H1 (cell line): ENCODE measurements at regions not wholly inside any gene's neighbourhood (a gene's known extent, or its start where the extent isn't known, plus 50 kb on each side); places are given as distances from the start of the nearest gene placed in this dataset.

Source experiments
- BRCA1 ChIP-seq: IDR thresholded peaks from 2 replicates; pipeline ENCODE4 v1.6.1; 2012; ENCODE audit warnings: low read depth, low read length, improper control_type of control experiment
- EGR1 ChIP-seq: IDR thresholded peaks from 2 replicates; pipeline ENCODE4 v1.6.1; 2011; ENCODE audit warnings: low read depth, low read length, borderline replicate concordance
- HDAC6 ChIP-seq: IDR thresholded peaks from one replicate; pipeline ENCODE4 v1.7.1; 2012; ENCODE audit warnings: low read depth, mild to moderate bottlenecking, inconsistent platforms, low read length, moderate library complexity
- RAD21 ChIP-seq, 2 experiments: IDR thresholded peaks in 1 of 2; conservative IDR thresholded peaks in 1 of 2; 2 replicates each; pipeline ENCODE4 v1.6.1; 2011; ENCODE audit warnings: low read depth in 2 of 2, low read length in 2 of 2, improper control_type of control experiment in 1 of 2, inconsistent platforms in 1 of 2, mild to moderate bottlenecking in 1 of 2, moderate library complexity in 1 of 2
- RXRA ChIP-seq: IDR thresholded peaks from 2 replicates; pipeline ENCODE4 v1.6.1; 2011; ENCODE audit warnings: low read depth, mild to moderate bottlenecking, low read length, moderate library complexity; ENCODE audit not compliant: insufficient read depth
- SIRT6 ChIP-seq: IDR thresholded peaks from one replicate; pipeline ENCODE4 v1.7.1; 2012; ENCODE audit warnings: low read length, inconsistent platforms
- SP2 ChIP-seq: IDR thresholded peaks from 2 replicates; pipeline ENCODE4 v1.6.1; 2012; ENCODE audit warnings: mild to moderate bottlenecking, low read length, inconsistent platforms
- TAF1 ChIP-seq: IDR thresholded peaks from 2 replicates; pipeline ENCODE4 v1.6.1; 2011; ENCODE audit warnings: mild to moderate bottlenecking, low read depth, low read length
- TF ChIP-seq, protein P1 (sequence below): fragments of 300-600 bp; sonication (generic); IDR thresholded peaks from 2 replicates; pipeline ENCODE4 v1.7.1; 2012; ENCODE audit warnings: low read length, moderate library complexity, mild to moderate bottlenecking, inconsistent platforms; ENCODE audit not compliant: insufficient replicate concordance
- TF ChIP-seq, protein P2 (sequence below): IDR thresholded peaks from 2 replicates; pipeline ENCODE4 v1.6.1; 2012; ENCODE audit warnings: low read length, inconsistent platforms

DNA sequence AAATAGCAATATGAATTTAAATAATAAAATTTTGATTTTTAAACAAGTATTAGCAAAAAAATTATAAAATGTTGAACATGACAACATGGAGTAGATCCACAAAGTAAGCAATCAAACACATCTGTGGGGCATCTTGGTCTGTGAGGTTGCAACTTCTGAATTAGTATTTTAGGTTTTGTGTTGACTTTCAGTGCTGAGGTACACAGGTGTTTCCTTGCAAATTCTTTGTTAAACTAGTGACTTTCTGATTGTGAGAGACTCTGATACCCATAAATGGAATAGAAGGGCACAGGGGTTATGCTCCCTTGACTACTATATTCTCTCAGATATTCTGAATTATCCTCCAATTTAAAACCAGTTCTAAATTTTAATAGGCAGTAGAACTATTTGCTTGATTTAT lies 841.7 kb downstream of the CDH8 start (continued):
- TF ChIP-seq, protein P1, sequence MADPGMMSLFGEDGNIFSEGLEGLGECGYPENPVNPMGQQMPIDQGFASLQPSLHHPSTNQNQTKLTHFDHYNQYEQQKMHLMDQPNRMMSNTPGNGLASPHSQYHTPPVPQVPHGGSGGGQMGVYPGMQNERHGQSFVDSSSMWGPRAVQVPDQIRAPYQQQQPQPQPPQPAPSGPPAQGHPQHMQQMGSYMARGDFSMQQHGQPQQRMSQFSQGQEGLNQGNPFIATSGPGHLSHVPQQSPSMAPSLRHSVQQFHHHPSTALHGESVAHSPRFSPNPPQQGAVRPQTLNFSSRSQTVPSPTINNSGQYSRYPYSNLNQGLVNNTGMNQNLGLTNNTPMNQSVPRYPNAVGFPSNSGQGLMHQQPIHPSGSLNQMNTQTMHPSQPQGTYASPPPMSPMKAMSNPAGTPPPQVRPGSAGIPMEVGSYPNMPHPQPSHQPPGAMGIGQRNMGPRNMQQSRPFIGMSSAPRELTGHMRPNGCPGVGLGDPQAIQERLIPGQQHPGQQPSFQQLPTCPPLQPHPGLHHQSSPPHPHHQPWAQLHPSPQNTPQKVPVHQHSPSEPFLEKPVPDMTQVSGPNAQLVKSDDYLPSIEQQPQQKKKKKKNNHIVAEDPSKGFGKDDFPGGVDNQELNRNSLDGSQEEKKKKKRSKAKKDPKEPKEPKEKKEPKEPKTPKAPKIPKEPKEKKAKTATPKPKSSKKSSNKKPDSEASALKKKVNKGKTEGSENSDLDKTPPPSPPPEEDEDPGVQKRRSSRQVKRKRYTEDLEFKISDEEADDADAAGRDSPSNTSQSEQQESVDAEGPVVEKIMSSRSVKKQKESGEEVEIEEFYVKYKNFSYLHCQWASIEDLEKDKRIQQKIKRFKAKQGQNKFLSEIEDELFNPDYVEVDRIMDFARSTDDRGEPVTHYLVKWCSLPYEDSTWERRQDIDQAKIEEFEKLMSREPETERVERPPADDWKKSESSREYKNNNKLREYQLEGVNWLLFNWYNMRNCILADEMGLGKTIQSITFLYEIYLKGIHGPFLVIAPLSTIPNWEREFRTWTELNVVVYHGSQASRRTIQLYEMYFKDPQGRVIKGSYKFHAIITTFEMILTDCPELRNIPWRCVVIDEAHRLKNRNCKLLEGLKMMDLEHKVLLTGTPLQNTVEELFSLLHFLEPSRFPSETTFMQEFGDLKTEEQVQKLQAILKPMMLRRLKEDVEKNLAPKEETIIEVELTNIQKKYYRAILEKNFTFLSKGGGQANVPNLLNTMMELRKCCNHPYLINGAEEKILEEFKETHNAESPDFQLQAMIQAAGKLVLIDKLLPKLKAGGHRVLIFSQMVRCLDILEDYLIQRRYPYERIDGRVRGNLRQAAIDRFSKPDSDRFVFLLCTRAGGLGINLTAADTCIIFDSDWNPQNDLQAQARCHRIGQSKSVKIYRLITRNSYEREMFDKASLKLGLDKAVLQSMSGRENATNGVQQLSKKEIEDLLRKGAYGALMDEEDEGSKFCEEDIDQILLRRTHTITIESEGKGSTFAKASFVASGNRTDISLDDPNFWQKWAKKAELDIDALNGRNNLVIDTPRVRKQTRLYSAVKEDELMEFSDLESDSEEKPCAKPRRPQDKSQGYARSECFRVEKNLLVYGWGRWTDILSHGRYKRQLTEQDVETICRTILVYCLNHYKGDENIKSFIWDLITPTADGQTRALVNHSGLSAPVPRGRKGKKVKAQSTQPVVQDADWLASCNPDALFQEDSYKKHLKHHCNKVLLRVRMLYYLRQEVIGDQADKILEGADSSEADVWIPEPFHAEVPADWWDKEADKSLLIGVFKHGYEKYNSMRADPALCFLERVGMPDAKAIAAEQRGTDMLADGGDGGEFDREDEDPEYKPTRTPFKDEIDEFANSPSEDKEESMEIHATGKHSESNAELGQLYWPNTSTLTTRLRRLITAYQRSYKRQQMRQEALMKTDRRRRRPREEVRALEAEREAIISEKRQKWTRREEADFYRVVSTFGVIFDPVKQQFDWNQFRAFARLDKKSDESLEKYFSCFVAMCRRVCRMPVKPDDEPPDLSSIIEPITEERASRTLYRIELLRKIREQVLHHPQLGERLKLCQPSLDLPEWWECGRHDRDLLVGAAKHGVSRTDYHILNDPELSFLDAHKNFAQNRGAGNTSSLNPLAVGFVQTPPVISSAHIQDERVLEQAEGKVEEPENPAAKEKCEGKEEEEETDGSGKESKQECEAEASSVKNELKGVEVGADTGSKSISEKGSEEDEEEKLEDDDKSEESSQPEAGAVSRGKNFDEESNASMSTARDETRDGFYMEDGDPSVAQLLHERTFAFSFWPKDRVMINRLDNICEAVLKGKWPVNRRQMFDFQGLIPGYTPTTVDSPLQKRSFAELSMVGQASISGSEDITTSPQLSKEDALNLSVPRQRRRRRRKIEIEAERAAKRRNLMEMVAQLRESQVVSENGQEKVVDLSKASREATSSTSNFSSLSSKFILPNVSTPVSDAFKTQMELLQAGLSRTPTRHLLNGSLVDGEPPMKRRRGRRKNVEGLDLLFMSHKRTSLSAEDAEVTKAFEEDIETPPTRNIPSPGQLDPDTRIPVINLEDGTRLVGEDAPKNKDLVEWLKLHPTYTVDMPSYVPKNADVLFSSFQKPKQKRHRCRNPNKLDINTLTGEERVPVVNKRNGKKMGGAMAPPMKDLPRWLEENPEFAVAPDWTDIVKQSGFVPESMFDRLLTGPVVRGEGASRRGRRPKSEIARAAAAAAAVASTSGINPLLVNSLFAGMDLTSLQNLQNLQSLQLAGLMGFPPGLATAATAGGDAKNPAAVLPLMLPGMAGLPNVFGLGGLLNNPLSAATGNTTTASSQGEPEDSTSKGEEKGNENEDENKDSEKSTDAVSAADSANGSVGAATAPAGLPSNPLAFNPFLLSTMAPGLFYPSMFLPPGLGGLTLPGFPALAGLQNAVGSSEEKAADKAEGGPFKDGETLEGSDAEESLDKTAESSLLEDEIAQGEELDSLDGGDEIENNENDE: no peak
- TF ChIP-seq BRCA1: no peak
- no peak for TF ChIP-seq SP2
- TF ChIP-seq, protein P2, sequence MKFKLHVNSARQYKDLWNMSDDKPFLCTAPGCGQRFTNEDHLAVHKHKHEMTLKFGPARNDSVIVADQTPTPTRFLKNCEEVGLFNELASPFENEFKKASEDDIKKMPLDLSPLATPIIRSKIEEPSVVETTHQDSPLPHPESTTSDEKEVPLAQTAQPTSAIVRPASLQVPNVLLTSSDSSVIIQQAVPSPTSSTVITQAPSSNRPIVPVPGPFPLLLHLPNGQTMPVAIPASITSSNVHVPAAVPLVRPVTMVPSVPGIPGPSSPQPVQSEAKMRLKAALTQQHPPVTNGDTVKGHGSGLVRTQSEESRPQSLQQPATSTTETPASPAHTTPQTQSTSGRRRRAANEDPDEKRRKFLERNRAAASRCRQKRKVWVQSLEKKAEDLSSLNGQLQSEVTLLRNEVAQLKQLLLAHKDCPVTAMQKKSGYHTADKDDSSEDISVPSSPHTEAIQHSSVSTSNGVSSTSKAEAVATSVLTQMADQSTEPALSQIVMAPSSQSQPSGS: no peak
- TF ChIP-seq RXRA: no peak
- no peak for TF ChIP-seq EGR1
- TF ChIP-seq TAF1: no peak
- TF ChIP-seq RAD21 (IDR thresholded peaks at IDR 0.05 in 1 of 2, conservative IDR thresholded peaks at IDR 0.05 in 1 of 2; ENCODE audit: low read depth in 2 of 2, low read length in 2 of 2): no peak
- TF ChIP-seq HDAC6: no peak
- TF ChIP-seq SIRT6: no peak
